VCaP (cell line): ENCODE measurements at regions not wholly inside any gene's neighbourhood (a gene's known extent, or its start where the extent isn't known, plus 50 kb on each side); places are given as distances from the start of the nearest gene placed in this dataset.

Source experiments
- H3K27ac ChIP-seq: fragments of 450-650 bp; 2 replicates; pipeline ENCODE4 v1.5.1; 2017
- TF ChIP-seq, protein P1 (sequence below): fragments of 450-650 bp; conservative IDR thresholded peaks from 2 replicates; pipeline ENCODE4 v1.5.1; 2017; ENCODE audit warnings: mild to moderate bottlenecking, moderate library complexity

DNA sequence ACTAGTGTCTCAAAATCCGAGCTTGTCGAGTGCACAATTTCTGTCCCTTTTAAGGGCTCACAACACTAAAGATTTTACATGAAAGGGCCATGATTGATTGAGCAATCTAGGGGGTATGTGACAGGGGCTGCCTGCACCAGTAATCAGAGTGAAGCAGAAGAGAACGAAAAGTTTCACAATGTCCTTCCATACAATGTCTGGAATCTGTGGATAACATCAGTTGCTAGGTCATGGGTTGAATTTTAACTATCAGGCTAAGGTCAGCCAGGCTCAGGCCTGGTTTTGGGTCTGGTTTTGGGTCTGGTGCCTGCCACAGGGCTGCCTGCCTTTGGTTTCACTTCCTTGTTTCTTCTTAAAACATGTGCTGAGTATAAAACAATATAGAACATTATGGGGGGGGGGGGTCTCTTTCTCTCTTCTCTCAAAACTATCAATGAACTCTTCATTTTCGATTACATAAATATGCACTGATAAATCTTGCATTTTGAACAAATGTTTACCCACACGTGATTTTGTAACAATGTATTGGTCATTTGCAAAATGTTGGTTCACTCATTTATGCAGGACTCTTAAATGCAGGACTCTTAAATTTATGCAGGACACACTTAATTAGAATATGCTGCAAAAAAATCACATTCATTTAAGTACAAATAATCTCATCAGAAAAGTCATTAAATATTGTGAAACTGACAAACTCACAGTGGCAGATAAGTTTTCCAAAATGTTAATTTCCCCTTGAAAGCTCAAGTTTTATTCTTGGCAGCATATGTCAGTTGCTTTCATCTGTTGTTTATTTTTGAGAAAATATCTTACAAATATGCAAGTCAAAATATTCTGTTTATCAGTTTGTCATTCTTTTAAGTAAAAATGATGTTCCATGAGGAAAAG is 290.5 kb upstream of the KYNU start:
- no peak overlapping the region for H3K27ac ChIP-seq
- TF ChIP-seq, protein P1, sequence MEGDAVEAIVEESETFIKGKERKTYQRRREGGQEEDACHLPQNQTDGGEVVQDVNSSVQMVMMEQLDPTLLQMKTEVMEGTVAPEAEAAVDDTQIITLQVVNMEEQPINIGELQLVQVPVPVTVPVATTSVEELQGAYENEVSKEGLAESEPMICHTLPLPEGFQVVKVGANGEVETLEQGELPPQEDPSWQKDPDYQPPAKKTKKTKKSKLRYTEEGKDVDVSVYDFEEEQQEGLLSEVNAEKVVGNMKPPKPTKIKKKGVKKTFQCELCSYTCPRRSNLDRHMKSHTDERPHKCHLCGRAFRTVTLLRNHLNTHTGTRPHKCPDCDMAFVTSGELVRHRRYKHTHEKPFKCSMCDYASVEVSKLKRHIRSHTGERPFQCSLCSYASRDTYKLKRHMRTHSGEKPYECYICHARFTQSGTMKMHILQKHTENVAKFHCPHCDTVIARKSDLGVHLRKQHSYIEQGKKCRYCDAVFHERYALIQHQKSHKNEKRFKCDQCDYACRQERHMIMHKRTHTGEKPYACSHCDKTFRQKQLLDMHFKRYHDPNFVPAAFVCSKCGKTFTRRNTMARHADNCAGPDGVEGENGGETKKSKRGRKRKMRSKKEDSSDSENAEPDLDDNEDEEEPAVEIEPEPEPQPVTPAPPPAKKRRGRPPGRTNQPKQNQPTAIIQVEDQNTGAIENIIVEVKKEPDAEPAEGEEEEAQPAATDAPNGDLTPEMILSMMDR: no peak

DNA sequence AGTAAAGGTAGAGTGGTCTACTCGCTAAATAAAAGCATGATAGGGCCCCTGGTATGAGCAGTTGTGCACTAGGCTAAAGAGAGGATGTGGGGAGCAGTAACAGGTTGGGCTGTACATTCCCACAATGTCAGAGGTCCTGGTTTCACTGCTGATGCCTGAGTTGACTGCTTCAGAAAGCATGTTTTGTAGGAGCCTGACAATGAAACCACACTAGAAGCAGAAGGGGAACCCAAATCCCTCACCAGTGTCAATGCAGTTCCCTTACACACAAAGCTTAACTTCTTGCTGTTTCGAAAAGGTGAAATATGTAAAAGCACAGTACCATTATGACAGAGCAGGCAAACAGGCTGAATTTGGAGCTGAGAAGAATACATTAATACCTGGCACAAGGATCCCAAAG is 291.7 kb upstream of the KYNU start:
- no peak overlapping the region for H3K27ac ChIP-seq
- TF ChIP-seq, protein P1: no peak

DNA sequence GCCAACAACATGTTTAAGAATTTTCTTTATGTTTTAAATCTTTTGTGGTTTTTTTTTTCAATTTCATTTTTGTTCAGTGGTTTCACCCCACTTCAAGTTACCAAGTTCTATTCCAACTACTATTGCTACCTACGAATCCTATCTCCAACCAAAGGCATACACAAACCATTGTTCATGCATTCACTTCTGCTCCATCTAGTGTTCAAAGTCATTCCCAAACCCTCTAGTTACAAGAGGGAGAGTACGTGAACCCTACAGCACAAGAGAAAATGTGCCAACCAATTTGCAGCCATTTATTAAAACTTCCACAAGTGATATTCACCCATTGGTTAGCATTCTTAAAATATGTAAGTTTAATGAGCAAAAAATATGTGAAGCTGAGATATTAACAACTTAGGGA is 295.1 kb upstream of the KYNU start:
- H3K27ac ChIP-seq: no peak overlapping the region
- TF ChIP-seq, protein P1: peak; percentile 47

DNA sequence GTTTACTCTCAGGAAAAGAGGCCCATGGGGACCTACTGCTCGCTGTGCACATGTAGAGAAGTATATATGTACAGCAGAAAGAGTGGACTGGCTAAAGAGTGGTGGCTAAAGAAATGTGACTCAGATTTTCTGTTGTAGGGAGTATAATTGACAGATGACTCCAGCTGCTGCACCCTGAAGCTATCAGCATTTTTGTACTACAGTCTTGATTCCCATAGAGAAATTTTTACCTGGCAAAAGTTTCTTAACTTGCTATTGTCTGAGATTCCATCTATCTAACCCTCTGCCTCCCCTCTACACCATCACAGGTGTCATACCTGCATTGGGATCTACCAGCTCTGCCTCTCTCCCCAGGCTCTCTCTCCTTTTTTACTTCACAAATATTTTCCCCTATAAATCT is 296.0 kb upstream of the KYNU start:
- TF ChIP-seq, protein P1: no peak
- H3K27ac ChIP-seq: no peak overlapping the region

DNA sequence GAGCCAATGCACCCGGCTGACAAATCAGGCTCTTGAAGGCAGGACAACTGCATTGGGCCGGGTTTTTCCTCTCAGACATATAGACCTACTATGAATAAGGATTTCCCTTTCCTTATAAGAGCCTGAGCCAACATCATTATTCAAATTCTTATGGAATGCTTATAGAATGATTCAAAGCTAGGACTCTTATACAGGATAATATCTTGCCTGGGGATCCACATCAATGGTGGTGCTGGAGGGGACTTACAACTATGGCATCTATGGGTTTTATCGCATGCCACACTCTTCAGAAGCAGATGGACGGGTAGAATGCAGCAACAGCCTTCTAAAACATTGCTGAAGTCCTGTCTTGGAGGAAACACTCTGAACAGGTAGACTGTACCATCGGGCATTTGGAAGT is 296.8 kb upstream of the KYNU start:
- no peak overlapping the region for H3K27ac ChIP-seq
- TF ChIP-seq, protein P1: no peak

DNA sequence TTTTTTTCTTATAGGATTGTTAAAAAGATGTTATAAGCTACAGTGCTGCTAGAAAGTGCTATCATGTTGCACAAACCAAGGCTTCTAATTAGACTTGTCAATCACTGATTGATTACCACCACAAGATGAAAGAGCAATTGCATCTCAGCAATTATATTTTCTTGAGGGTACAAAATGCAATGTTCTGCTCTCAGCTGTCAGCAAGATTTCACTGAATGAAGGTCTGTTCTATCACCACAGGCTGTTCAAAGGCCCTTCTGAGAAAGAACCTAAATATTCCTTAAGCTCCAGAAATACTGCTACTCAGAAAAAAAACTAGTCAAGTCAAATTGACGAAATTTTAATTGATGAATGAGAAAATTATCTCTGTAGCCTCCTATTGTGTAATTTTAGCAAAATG is 301.9 kb upstream of the KYNU start:
- TF ChIP-seq, protein P1: no peak
- no peak overlapping the region for H3K27ac ChIP-seq

DNA sequence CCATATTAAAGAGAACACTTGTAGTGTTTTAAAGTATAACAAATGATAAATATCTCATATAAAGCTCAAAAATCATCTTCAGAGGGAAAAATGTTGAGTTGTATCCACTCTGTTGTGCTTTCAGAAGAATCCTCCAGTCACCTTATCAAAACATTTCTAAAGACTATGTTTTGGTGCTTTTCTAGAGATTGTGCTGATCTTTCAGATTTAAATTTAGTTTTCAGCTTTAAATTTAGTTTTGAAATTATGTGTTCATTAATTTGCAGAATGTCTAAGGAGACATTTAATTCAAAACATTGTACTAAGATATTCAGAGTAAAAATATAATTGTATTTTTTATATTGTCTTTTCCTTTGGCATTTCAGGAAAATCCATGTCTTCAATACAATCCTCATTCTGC is 303.1 kb upstream of the KYNU start:
- TF ChIP-seq, protein P1: no peak
- no peak overlapping the region for H3K27ac ChIP-seq
